ENCODE measurements at regions not wholly inside any gene's neighbourhood (a gene's known extent, or its start where the extent isn't known, plus 50 kb on each side); places are given as distances from the start of the nearest gene placed in this dataset.
"Not testable (repeated sequence)": the region's sequence is repeated elsewhere in the genome, so short reads cannot be mapped to it uniquely, and the experiment has no call there.

GRCh38 chr6:76972474-76972873, 490.8 kb downstream of the HTR1B start:
- Mint-ChIP-seq H3K9me3 (peaks cover 2 to 33% (median 5%) of the 10 kb centered on the region in 5 donors), H3K36me3 (no peaks in the 10 kb centered on the region), H3K4me3 (no peak overlapping the region), H3K4me1 (no peaks in the 10 kb centered on the region), H3K27ac (no peak overlapping the region), H3K27me3 (no peaks in the 10 kb centered on the region)
- no peaks in the 10 kb centered on the region for H3K9me3 ChIP-seq (ENCODE audit: low read length)
- no peak for DNase-seq
- no peak overlapping the region for H3K4me3 ChIP-seq (ENCODE audit: low read length)
- no peaks in the 10 kb centered on the region for H3K27me3 ChIP-seq (ENCODE audit: insufficient read depth, low read length, poor library complexity, severe bottlenecking)
- ChIA-PET CTCF (no interaction called here), POLR2A (no interaction called here)
- H3K4me1 ChIP-seq (ENCODE audit: insufficient read depth, low read length): no peaks in the 10 kb centered on the region
- H3K27ac ChIP-seq (ENCODE audit: low read depth, low read length): no peak overlapping the region
- no peaks in the 10 kb centered on the region for H3K36me3 ChIP-seq (ENCODE audit: insufficient read depth, low read length)

- H3K4me3 ChIP-seq (ENCODE audit: low read length); H3K27ac Mint-ChIP-seq; POLR2A ChIA-PET; H3K4me1 ChIP-seq (ENCODE audit: insufficient read depth, low read length); H3K4me3 Mint-ChIP-seq; DNase-seq; H3K27me3 Mint-ChIP-seq; H3K36me3 ChIP-seq (ENCODE audit: insufficient read depth, low read length); H3K4me1 Mint-ChIP-seq; CTCF ChIA-PET; H3K27me3 ChIP-seq (ENCODE audit: insufficient read depth, low read length, poor library complexity, severe bottlenecking); H3K36me3 Mint-ChIP-seq; H3K9me3 ChIP-seq (ENCODE audit: low read length); H3K27ac ChIP-seq (ENCODE audit: low read depth, low read length): not testable (repeated sequence)
- H3K9me3 Mint-ChIP-seq: peaks cover 5 to 13% (median 7%) of the 10 kb centered on the region in 5 donors
These were observed 504.1 kb downstream of the HTR1B start for GRCh38 chr6:76959177-76959576.

- Histone ChIP-seq H3K36me3 (ENCODE audit: insufficient read depth, low read length) (no peaks in the 10 kb centered on the region), H3K27me3 (ENCODE audit: insufficient read depth, low read length, poor library complexity, severe bottlenecking) (no peaks in the 10 kb centered on the region), H3K4me3 (ENCODE audit: low read length) (no peak overlapping the region), H3K27ac (ENCODE audit: low read depth, low read length) (no peak overlapping the region), H3K9me3 (ENCODE audit: low read length) (no peaks in the 10 kb centered on the region), H3K4me1 (ENCODE audit: insufficient read depth, low read length) (no peaks in the 10 kb centered on the region)
- ChIA-PET CTCF (no interaction called here), POLR2A (no interaction called here)
- no peak for DNase-seq
- Mint-ChIP-seq H3K9me3 (peaks cover 2 to 30% (median 14%) of the 10 kb centered on the region in 5 donors), H3K36me3 (no peaks in the 10 kb centered on the region), H3K27ac (no peak overlapping the region), H3K27me3 (no peaks in the 10 kb centered on the region), H3K4me3 (no peak overlapping the region), H3K4me1 (no peaks in the 10 kb centered on the region)
These were observed 520.9 kb downstream of the HTR1B start for GRCh38 chr6:76942203-76942966.

GRCh38 chr6:76940191-76940590, 523.1 kb downstream of the HTR1B start:
- H3K36me3 Mint-ChIP-seq: no peaks in the 10 kb centered on the region
- H3K9me3 Mint-ChIP-seq: peaks cover 2 to 41% (median 7%) of the 10 kb centered on the region in 5 donors
- Histone ChIP-seq H3K4me3 (ENCODE audit: low read length) (no peak overlapping the region), H3K36me3 (ENCODE audit: insufficient read depth, low read length) (no peaks in the 10 kb centered on the region), H3K9me3 (ENCODE audit: low read length) (no peaks in the 10 kb centered on the region), H3K4me1 (ENCODE audit: insufficient read depth, low read length) (no peaks in the 10 kb centered on the region), H3K27ac (ENCODE audit: low read depth, low read length) (no peak overlapping the region), H3K27me3 (ENCODE audit: insufficient read depth, low read length, poor library complexity, severe bottlenecking) (no peaks in the 10 kb centered on the region)
- no peaks in the 10 kb centered on the region for H3K4me1 Mint-ChIP-seq
- DNase-seq: no peak
- H3K27ac Mint-ChIP-seq: no peak overlapping the region
- no peak overlapping the region for H3K4me3 Mint-ChIP-seq
- ChIA-PET CTCF (no interaction called here), POLR2A (no interaction called here)
- H3K27me3 Mint-ChIP-seq: no peaks in the 10 kb centered on the region

- Mint-ChIP-seq H3K27ac (no peak overlapping the region), H3K36me3 (no peaks in the 10 kb centered on the region), H3K9me3 (peaks cover 0 to 23% (median under 1%) of the 10 kb centered on the region in 5 donors), H3K4me1 (no peaks in the 10 kb centered on the region), H3K4me3 (no peak overlapping the region), H3K27me3 (no peaks in the 10 kb centered on the region)
- H3K9me3 ChIP-seq (ENCODE audit: low read length): no peaks in the 10 kb centered on the region
- DNase-seq: no peak
- ChIA-PET CTCF (no interaction called here), POLR2A (no interaction called here)
- no peak overlapping the region for H3K4me3 ChIP-seq (ENCODE audit: low read length)
- no peak overlapping the region for H3K27ac ChIP-seq (ENCODE audit: low read depth, low read length)
- H3K27me3 ChIP-seq (ENCODE audit: insufficient read depth, low read length, poor library complexity, severe bottlenecking): no peaks in the 10 kb centered on the region
- H3K36me3 ChIP-seq (ENCODE audit: insufficient read depth, low read length): no peaks in the 10 kb centered on the region
- H3K4me1 ChIP-seq (ENCODE audit: insufficient read depth, low read length): no peaks in the 10 kb centered on the region
These were observed 548.6 kb downstream of the HTR1B start for GRCh38 chr6:76914737-76915136.

GRCh38 chr6:76905541-76905940, 557.8 kb downstream of the HTR1B start:
- H3K36me3 ChIP-seq (ENCODE audit: insufficient read depth, low read length): not testable (repeated sequence)

GRCh38 chr6:76892542-76892941, 570.7 kb downstream of the HTR1B start:
- Histone ChIP-seq H3K36me3 (ENCODE audit: insufficient read depth, low read length) (no peaks in the 10 kb centered on the region), H3K9me3 (ENCODE audit: low read length) (no peaks in the 10 kb centered on the region), H3K4me1 (ENCODE audit: insufficient read depth, low read length) (no peaks in the 10 kb centered on the region), H3K4me3 (ENCODE audit: low read length) (no peak overlapping the region), H3K27me3 (ENCODE audit: insufficient read depth, low read length, poor library complexity, severe bottlenecking) (no peaks in the 10 kb centered on the region), H3K27ac (ENCODE audit: low read depth, low read length) (no peak overlapping the region)
- Mint-ChIP-seq H3K4me3 (no peak overlapping the region), H3K4me1 (no peaks in the 10 kb centered on the region), H3K27me3 (no peaks in the 10 kb centered on the region), H3K9me3 (peaks cover 4 to 19% (median 11%) of the 10 kb centered on the region in 5 donors), H3K27ac (no peak overlapping the region), H3K36me3 (no peaks in the 10 kb centered on the region)
- ChIA-PET POLR2A (no interaction called here), CTCF (no interaction called here)
- DNase-seq: no peak

More at GRCh38 chr6:76905541-76905940, 557.8 kb downstream of the HTR1B start:
- CTCF ChIA-PET; H3K4me1 ChIP-seq (ENCODE audit: insufficient read depth, low read length); H3K27ac Mint-ChIP-seq; H3K27me3 ChIP-seq (ENCODE audit: insufficient read depth, low read length, poor library complexity, severe bottlenecking); H3K36me3 Mint-ChIP-seq; H3K4me3 Mint-ChIP-seq; H3K9me3 Mint-ChIP-seq; H3K27ac ChIP-seq (ENCODE audit: low read depth, low read length); DNase-seq; H3K9me3 ChIP-seq (ENCODE audit: low read length); H3K4me3 ChIP-seq (ENCODE audit: low read length); H3K4me1 Mint-ChIP-seq; POLR2A ChIA-PET; H3K27me3 Mint-ChIP-seq: not testable (repeated sequence)

GRCh38 chr6:76888351-76888750, 574.9 kb downstream of the HTR1B start:
- ChIA-PET CTCF (no interaction called here), POLR2A (no interaction called here)
- no peaks in the 10 kb centered on the region for H3K27me3 Mint-ChIP-seq
- no peaks in the 10 kb centered on the region for H3K36me3 ChIP-seq (ENCODE audit: insufficient read depth, low read length)
- H3K4me1 ChIP-seq (ENCODE audit: insufficient read depth, low read length): no peaks in the 10 kb centered on the region
- no peak overlapping the region for H3K4me3 Mint-ChIP-seq
- no peaks in the 10 kb centered on the region for H3K36me3 Mint-ChIP-seq
- H3K27ac ChIP-seq (ENCODE audit: low read depth, low read length): no peak overlapping the region
- no peak overlapping the region for H3K4me3 ChIP-seq (ENCODE audit: low read length)
- no peaks in the 10 kb centered on the region for H3K27me3 ChIP-seq (ENCODE audit: insufficient read depth, low read length, poor library complexity, severe bottlenecking)
- DNase-seq: no peak
- H3K4me1 Mint-ChIP-seq: no peaks in the 10 kb centered on the region
- H3K9me3 ChIP-seq (ENCODE audit: low read length): no peaks in the 10 kb centered on the region
- H3K9me3 Mint-ChIP-seq: peaks cover 2 to 12% (median 8%) of the 10 kb centered on the region in 5 donors
- H3K27ac Mint-ChIP-seq: no peak overlapping the region

GRCh38 chr6:76886900-76887299, 576.4 kb downstream of the HTR1B start:
- H3K27me3 Mint-ChIP-seq: no peaks in the 10 kb centered on the region
- H3K4me1 Mint-ChIP-seq: no peaks in the 10 kb centered on the region
- no peak overlapping the region for H3K27ac Mint-ChIP-seq
- no peaks in the 10 kb centered on the region for H3K36me3 Mint-ChIP-seq
- no peaks in the 10 kb centered on the region for H3K36me3 ChIP-seq (ENCODE audit: insufficient read depth, low read length)
- H3K27ac ChIP-seq (ENCODE audit: low read depth, low read length): no peak overlapping the region
- H3K4me1 ChIP-seq (ENCODE audit: insufficient read depth, low read length): no peaks in the 10 kb centered on the region
- DNase-seq: no peak
- ChIA-PET POLR2A (no interaction called here), CTCF (no interaction called here)
- H3K9me3 ChIP-seq (ENCODE audit: low read length): no peaks in the 10 kb centered on the region
- H3K9me3 Mint-ChIP-seq: peaks cover 0 to 12% (median 7%) of the 10 kb centered on the region in 5 donors
- no peaks in the 10 kb centered on the region for H3K27me3 ChIP-seq (ENCODE audit: insufficient read depth, low read length, poor library complexity, severe bottlenecking)
- H3K4me3 Mint-ChIP-seq: no peak overlapping the region
- H3K4me3 ChIP-seq (ENCODE audit: low read length): no peak overlapping the region

All from CD8-positive, alpha-beta memory T cell (primary cell).